Activated CD4-positive, alpha-beta memory T cell treated with anti-CD3 and anti-CD28 coated beads for 36 hours (primary cell): ENCODE measurements at regions not wholly inside any gene's neighbourhood (a gene's known extent, or its start where the extent isn't known, plus 50 kb on each side); places are given as distances from the start of the nearest gene placed in this dataset.
"Not testable (repeated sequence)": the region's sequence is repeated elsewhere in the genome, so short reads cannot be mapped to it uniquely, and the experiment has no call there.

Experiments used
- CTCF ChIA-PET: fragments of 350-600 bp; sonication (Branson Sonifier 250); formaldehyde crosslinking; loops from one replicate; lab custom pipeline; 2021; ENCODE audit warnings: antibody characterized with exemption, inconsistent platforms; lab: Charles Lee
- POLR2A ChIA-PET: fragments of 350-600 bp; sonication (Branson Sonifier 250); formaldehyde crosslinking; loops from one replicate; lab custom pipeline; 2021; ENCODE audit warnings: antibody characterized with exemption; lab: Charles Lee
- DNase-seq: peaks from one replicate; pipeline ENCODE4 v3.0.0-alpha.2; 2020
- H3K27ac Mint-ChIP-seq: one replicate; pipeline ENCODE4 v1.8.0; 2021; ENCODE audit warnings: mixed read lengths
- H3K27me3 Mint-ChIP-seq: one replicate; pipeline ENCODE4 v1.8.0; 2021; ENCODE audit warnings: mixed read lengths
- H3K36me3 Mint-ChIP-seq: one replicate; pipeline ENCODE4 v1.8.0; 2021; ENCODE audit warnings: mixed read lengths
- H3K4me1 Mint-ChIP-seq: one replicate; pipeline ENCODE4 v1.8.0; 2021; ENCODE audit warnings: low read depth, mixed read lengths
- H3K4me3 Mint-ChIP-seq: one replicate; pipeline ENCODE4 v1.8.0; 2021; ENCODE audit warnings: mild to moderate bottlenecking, mixed read lengths
- H3K9me3 Mint-ChIP-seq: one replicate; pipeline ENCODE4 v1.8.0; 2021; ENCODE audit warnings: mixed read lengths
- intact Hi-C: fragments of 100-400 bp; cut with micrococcal nuclease; formaldehyde crosslinking; loops from one replicate; pipeline ENCODE4 v1.15.1; 2023

DNA sequence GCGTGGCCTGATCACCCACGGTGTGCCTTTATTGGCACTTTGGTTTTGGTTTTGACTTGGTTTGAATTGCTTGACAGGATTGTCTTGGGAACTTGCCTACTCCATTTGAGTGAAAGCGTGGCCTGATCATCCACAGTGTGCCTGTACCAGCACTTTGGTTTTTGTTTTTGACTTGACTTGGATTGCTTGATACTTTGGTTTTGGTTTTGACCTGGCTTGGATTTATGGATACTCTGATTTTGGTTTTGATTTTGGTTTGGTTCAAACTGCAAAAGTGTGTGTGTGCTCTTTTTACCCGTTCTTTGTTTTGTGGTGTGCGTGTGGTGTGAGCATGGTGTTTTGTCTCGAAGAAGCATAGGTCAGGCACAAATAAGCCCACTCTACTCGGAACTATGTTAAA is 58.8 kb upstream of the SPIN4 start:
- H3K36me3 Mint-ChIP-seq, intact Hi-C loops, H3K27ac Mint-ChIP-seq, H3K27me3 Mint-ChIP-seq, DNase-seq, POLR2A ChIA-PET, CTCF ChIA-PET, H3K4me3 Mint-ChIP-seq, H3K4me1 Mint-ChIP-seq: not testable (repeated sequence)
- H3K9me3 Mint-ChIP-seq, result peaks cover 10% of the 10 kb centered on the region

DNA sequence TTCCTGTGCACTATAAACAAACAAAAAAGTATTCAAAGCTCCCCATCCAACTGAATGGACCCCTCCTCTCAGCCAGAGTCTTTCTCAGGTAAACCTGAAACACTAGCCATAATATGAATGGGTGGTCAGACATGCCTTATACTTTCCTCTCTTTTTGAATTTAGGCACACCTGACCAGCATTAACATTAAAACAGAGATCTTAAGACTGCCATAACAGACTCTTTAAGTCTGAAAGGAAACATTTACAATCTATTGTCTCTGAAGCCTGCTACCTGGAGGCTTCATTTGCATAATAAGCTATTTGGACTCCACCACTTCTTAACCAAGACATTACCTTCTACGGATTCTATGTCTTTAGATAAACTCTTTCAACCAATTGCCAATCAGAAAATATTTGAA is 56.9 kb upstream of the SPIN4 start:
- Mint-ChIP-seq H3K9me3 (peaks cover 13% of the 10 kb centered on the region), H3K4me1 (no peaks in the 10 kb centered on the region), H3K4me3 (no peak overlapping the region), H3K36me3 (no peaks in the 10 kb centered on the region), H3K27ac (no peak overlapping the region), H3K27me3 (no peaks in the 10 kb centered on the region)
- ChIA-PET POLR2A (no interaction called here), CTCF (no interaction called here)
- intact Hi-C loops, result no loop called here
- DNase-seq, result no peak

- no peak overlapping the region for H3K4me3 Mint-ChIP-seq
- ChIA-PET POLR2A (no interaction called here), CTCF (no interaction called here)
These were observed 53.2 kb upstream of the SPIN4 start for GRCh38 chrX:63404332-63404731.

GRCh38 chrX:63402106-63402505 is 51.0 kb upstream of the SPIN4 start:
- Mint-ChIP-seq H3K27ac (no peak overlapping the region), H3K27me3 (no peaks in the 10 kb centered on the region), H3K36me3 (no peaks in the 10 kb centered on the region), H3K4me1 (no peaks in the 10 kb centered on the region), H3K9me3 (peaks cover 6% of the 10 kb centered on the region), H3K4me3 (no peak overlapping the region)
- ChIA-PET POLR2A (no interaction called here), CTCF (no interaction called here)
- intact Hi-C loops, result no loop called here
- no peak for DNase-seq

More at GRCh38 chrX:63404332-63404731, 53.2 kb upstream of the SPIN4 start:
- H3K9me3 Mint-ChIP-seq, result peaks cover 8% of the 10 kb centered on the region
- H3K27me3 Mint-ChIP-seq, result no peaks in the 10 kb centered on the region
- no peak for DNase-seq
- no peak overlapping the region for H3K27ac Mint-ChIP-seq
- intact Hi-C loops, result no loop called here
- no peaks in the 10 kb centered on the region for H3K4me1 Mint-ChIP-seq
- no peaks in the 10 kb centered on the region for H3K36me3 Mint-ChIP-seq
